HG02571 (cell line): ENCODE measurements at regions not wholly inside any gene's neighbourhood (a gene's known extent, or its start where the extent isn't known, plus 50 kb on each side); places are given as distances from the start of the nearest gene placed in this dataset.

Experiments
- ATAC-seq: cut with Tn5 transposase; IDR thresholded peaks from one replicate; pipeline ENCODE4 v1.9.1; 2021; ENCODE audit warnings: mild to moderate bottlenecking, moderate library complexity; ENCODE audit not compliant: unreplicated experiment

DNA sequence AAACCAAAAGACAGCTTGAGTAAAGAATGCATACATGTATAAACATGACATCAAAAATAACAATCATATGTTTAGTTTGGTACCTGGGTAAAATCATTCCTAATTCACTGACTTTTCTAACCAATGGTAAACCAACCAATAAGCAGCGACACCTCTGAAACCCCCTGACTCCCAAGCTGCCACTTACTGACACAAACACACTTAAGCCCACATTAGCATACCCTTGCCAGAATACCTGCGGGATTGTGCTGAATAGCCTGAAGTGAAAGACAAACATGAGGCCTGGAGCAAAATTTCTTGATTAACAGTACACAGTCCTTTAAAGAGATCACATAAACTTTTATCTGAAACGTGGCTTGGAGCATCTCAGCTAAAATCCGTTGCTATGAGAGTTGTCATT lies 902.9 kb downstream of the TMEM182 start:
- no peak for ATAC-seq

DNA sequence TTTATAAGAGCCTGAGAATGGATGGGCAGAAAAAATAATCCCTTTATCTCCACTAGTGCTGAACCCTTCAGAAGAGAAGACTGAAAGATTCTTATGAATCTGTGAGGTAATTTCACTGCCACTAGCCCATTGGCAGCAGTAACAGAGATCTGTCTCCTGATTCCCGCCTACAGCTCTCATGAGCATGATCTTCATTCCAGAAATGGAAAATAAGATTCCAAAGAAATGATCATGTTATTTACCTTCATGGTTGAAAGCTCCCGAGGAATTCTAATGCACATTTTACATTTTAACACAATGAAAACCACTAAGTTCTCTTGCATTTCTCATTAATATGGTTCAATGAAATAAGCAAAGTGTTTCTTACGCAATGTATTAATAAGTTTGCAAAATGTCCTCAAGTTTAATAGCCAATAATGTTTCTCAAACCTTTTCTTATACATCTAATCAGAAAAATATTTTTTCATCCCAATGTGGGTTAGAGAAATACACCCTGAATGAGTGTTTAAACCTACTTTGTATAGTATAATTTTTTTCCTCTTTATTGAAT lies 905.6 kb downstream of the TMEM182 start:
- ATAC-seq, result no peak

DNA sequence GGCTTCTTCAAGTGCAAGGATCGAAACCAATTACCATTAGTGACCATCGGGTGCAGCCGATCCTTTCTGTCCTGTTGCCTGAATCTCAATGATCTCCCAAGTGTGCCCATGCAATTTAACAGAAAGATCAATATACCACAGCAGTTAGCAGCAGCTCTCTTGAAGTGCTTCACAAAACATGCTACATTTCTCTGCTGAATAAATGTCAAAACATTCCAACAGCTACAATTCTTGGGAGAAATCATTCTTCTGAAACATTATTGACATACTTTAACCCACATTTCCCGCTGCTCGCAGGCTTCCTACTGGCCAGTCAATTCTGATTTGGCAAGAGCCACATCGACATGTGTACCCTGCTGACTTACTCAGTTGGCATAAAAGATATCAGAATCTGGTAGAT lies 907.7 kb downstream of the TMEM182 start:
- no peak for ATAC-seq
